DMS53 (cell line): ENCODE measurements at regions not wholly inside any gene's neighbourhood (a gene's known extent, or its start where the extent isn't known, plus 50 kb on each side); places are given as distances from the start of the nearest gene placed in this dataset.

ENCODE experiments used
- DNase-seq: peaks from one replicate; lab custom pipeline; 2025; lab: John Stamatoyannopoulos, UW

- DNase-seq: no peak
These were observed 217.2 kb downstream of the CHRM3 start for GRCh38 chr1:239603530-239603929.

GRCh38 chr1:239606850-239607400, 220.6 kb downstream of the CHRM3 start:
- DNase-seq: no peak

GRCh38 chr1:239608469-239608868, 222.1 kb downstream of the CHRM3 start:
- no peak for DNase-seq

- DNase-seq: no peak
These were observed 226.0 kb downstream of the CHRM3 start for GRCh38 chr1:239612379-239612778.

- DNase-seq: no peak
These were observed 230.3 kb downstream of the CHRM3 start for GRCh38 chr1:239616673-239617072.

- DNase-seq: no peak
These were observed 230.9 kb downstream of the CHRM3 start for GRCh38 chr1:239617259-239617658.

GRCh38 chr1:239617731-239618130, 231.4 kb downstream of the CHRM3 start:
- no peak for DNase-seq

GRCh38 chr1:239619190-239619589, 232.8 kb downstream of the CHRM3 start:
- no peak for DNase-seq

- peak; percentile 31 for DNase-seq
These were observed 244.4 kb downstream of the CHRM3 start for GRCh38 chr1:239630767-239631166.

GRCh38 chr1:239633432-239633831, 247.1 kb downstream of the CHRM3 start:
- DNase-seq: no peak

- DNase-seq: no peak
These were observed 248.9 kb downstream of the CHRM3 start for GRCh38 chr1:239635276-239635675.

- DNase-seq: no peak
These were observed 250.0 kb downstream of the CHRM3 start for GRCh38 chr1:239636347-239636746.

GRCh38 chr1:239644604-239645003, 258.2 kb downstream of the CHRM3 start:
- DNase-seq: no peak

GRCh38 chr1:239647045-239647444, 260.7 kb downstream of the CHRM3 start:
- no peak for DNase-seq

GRCh38 chr1:239647964-239648632, 261.7 kb downstream of the CHRM3 start:
- no peak for DNase-seq

- DNase-seq: no peak
These were observed 268.7 kb downstream of the CHRM3 start for GRCh38 chr1:239655023-239655422.

GRCh38 chr1:239657291-239657690, 270.9 kb downstream of the CHRM3 start:
- DNase-seq: no peak

- DNase-seq: no peak
These were observed 276.6 kb downstream of the CHRM3 start for GRCh38 chr1:239662950-239663349.

GRCh38 chr1:239672256-239672655, 285.9 kb downstream of the CHRM3 start:
- DNase-seq: no peak

- DNase-seq: no peak
These were observed 289.4 kb downstream of the CHRM3 start for GRCh38 chr1:239675735-239676134.

GRCh38 chr1:239676522-239677273, 290.3 kb downstream of the CHRM3 start:
- peak; percentile 5 for DNase-seq

- DNase-seq: no peak
These were observed 291.0 kb downstream of the CHRM3 start for GRCh38 chr1:239677362-239677761.

GRCh38 chr1:239678181-239678580, 291.8 kb downstream of the CHRM3 start:
- no peak for DNase-seq
